GM19043 (cell line): ENCODE measurements at regions not wholly inside any gene's neighbourhood (a gene's known extent, or its start where the extent isn't known, plus 50 kb on each side); places are given as distances from the start of the nearest gene placed in this dataset.
"Not testable (repeated sequence)": the region's sequence is repeated elsewhere in the genome, so short reads cannot be mapped to it uniquely, and the experiment has no call there.

ENCODE experiments used
- ATAC-seq: cut with Tn5 transposase; IDR thresholded peaks from one replicate; pipeline ENCODE4 v1.9.1; 2021; ENCODE audit warnings: low read depth; ENCODE audit not compliant: unreplicated experiment

DNA sequence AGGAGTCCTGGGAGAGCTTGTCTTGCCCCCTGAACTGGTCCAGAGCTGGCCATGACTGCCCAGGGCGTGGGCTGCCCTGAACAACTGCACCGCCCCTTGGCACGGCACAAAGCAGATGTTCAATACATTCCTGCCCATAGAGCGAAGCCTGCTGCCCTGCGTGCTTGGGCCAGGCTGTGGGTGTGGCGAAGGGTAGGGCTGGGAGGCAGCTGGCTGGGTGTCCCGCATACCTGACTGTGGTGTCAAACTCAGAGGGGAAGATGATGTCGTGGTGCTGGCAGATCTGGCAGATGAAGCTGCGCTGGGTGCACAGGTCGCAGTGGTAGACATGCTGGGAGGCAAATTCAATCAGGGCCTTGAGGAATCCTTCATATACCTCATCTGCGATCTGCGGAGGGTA is 124.2 kb upstream of the SMURF2 start:
- ATAC-seq: no peak

DNA sequence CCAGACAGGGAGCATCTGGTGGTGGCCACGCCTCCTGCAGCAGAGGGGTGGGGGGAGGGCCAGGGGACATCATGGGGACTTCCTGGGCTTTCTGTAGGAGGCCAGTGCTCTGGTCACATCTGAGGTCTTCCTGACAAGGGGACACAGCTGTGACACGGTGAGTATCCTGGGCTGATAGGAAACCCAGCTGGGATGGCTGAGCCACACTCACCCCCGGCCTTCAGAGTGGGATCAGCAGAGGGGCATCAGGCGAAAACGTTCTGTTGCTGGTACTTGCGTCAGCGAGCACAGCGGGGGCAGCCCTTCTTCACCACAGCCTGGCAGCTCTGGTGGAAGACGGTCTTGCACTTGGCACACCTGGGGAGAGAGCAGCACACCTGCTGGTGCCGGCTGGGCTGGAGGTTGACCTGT is 122.9 kb upstream of the SMURF2 start:
- ATAC-seq: no peak

DNA sequence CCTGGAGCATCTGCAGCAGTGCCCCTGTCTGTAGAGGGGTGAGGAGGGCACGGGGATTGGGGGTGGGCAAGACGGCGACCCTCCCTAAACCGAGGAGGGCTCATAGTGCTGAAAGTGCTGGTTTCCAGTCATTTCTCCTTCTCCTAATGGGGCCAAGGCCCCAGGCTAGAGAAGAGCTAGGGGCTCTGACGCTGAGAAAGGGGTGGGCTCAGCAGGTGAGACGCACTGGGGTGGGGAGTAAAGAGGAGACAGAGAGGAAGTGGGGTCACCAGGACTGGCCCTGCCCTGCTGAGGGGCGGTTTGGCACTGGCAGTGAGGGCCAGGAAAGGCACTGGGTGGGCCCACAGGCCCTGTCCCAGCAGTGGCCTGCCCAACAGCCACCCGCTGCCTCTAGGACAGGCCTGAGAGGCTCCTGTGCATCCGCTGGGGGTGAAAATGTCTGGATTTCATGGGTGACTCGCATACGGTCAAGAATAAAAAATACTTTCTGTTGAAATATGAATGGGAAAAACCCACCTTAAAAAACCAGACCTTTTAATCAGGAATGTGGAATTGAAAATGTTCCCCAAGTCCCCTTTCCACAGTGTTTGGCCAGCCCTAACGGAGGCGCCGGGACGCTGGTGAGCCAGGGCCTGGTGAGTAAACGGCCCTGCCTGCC is 122.4 kb upstream of the SMURF2 start:
- ATAC-seq: no peak

DNA sequence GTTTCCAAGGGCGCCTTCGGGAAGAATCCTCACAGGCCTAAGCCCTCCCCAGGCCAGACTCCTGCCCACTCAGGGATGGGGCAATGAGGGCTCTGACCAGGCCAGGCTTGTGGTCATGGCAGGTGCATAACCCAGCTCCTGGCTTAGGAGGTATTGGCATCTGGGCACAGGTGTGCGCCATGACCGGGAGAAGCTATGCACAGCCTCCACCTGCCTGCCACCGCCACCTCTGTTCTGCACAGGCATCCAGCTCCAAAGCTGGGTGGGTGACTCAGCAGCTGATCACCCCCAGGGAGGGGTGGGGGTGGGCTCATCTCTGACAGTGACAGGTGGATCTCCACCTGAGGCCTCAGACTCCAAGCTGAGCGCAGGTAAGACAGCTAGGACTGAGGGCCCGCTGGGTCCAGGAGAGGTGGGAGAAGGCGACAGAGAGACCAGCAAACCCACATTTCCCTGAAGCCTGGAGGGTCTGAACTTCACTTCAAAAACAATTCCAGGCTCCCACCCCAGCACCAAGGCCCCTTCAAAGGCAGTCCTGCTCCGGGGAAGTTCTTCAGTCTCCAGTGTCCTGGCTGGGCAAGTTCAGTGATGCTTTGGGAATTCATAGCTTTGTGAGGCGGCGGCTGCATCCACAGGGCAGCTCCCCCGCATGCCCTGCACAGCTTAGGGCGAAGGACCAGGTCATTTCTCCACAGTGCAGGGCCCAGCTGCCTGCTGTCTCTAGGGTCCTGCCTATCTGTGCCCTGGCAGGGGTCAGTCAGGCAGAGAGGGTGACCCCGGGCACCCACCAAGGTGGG is 121.6 kb upstream of the SMURF2 start:
- ATAC-seq: no peak

DNA sequence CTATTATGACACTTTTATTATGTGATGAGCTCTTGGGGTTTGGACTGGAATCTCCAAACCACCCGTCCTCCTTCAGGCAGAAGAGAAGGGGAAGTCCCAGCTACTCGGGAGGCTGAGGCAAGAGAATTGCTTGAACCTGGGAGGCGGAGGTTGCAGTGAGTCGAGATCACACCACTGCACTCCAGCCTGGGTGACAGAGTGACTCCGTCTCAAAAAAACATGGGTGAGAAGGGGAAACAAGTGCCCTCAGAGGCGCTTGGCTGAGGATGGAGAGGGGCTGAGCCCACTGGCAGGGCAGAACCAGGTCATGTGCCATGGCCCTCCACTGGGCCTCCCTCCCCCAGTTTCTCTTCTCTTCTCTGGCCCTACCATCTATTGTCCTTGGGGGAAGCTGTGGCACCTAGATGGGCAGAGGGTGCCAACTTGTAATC is 120.9 kb upstream of the SMURF2 start:
- ATAC-seq: no peak

DNA sequence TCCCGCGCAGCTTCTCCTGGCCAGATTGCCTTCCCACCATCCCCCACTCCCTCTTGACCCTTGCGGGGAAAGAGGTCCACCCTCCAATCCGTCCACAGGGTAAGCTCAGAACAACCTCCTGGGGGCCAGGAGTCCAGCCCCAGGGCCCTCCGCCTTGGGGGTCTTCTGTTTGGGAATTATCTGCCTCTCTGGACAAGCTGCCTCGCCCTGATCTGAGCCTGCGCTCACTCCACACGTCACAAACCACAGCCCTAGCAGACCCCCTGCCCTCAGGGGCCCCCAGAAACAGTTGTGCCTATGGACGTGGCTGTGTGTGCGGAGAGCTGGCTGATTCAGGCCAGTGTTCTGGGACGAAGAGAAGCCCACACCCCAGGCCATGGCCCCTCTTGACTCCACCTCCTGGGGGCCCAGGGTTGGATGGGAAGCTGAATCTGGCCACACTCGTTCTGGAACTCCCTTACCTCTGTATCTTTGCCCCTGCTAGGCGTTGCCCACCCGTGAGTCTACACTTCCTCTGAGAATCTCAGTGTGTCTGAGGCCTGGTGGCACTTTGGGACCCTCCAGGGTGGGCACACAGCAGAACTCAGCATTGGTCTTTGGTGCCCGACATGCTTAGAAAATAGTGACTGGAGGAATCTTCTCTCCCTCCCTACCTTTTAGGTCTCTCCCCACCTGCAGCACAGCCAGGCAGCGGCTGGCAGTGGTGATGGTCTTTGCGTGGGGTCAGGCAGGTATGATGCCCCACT is 119.9 kb upstream of the SMURF2 start:
- no peak for ATAC-seq

DNA sequence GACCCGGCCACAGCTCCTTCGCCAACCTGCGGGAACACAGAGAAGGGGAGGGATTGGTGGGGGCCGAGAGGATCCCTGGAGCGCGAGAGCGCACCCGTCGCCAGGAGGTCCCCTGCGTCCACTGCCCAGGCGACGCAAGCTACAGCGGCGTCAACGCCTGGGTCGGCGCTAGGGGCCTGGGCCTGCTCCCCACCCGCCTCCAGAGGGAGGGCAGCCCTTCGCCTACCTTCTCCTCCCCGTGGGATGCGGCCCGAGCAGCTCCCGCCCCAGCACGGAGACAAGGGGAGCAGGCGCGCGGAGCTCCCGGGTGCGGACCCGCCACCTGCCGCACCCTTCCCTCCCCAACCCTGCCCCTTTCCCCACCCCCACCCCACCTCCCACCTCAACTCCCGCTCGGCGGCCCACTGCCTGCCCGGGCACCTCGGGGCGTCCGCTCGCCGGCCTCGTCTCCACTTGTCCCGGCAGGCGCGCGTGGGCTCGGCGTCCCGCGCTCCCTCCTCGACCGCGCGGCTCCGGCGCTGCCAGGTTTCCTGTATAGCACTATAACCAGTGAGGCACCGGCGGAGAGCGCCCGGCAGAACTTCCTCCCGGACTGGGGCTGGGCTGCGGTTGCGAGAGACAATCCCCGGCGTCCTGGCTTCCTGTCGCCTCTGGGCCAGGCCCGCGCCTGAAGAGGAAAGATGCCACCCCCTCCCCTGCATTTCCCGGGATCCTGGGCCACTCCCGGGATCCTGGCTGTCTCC is 119.1 kb upstream of the SMURF2 start:
- ATAC-seq: no peak

DNA sequence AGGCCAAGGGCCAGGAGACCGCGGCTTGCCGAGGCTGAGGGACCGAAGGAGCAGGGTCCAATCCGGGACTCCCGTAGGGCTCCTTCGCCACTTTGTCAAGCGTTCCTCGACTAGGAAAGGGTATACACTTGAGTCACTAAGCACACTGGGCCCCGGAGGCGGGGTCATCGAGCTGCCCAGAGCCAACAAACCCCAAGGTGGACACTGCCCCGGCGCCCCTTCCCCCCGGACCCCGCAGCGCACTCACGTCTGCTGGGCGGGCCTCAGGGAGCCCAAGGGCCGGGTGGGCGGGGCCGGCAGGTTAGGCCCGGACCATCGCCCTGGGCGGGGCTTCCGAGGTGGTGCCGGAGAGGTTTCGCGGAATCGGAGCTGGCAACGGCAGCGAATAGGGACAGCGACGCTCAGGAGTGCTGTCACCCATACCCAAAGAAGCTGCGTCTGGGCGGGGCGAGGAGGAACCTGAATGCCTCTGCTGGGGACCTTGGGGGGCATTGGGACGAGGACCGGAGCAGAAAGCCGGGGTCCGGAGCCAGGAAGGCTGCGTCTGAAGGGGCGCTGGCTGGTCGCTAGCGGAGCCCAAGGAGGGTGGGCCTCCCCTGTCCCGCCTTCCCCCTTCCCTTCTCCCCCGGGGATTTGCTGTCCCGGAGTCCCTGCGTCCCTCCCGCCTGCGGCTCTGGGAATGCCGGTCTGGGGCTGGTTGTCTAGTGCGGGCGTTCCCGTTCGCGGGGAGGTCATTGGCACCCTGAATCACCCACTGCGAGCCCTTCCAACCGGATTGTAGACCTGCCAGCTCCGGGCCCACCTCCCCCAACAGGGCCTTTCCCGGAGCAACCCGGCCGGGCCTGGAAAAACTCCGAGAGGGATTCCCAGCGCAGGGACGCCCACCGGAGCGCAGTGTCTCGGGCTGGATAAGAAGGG is 118.2 kb upstream of the SMURF2 start:
- no peak for ATAC-seq

DNA sequence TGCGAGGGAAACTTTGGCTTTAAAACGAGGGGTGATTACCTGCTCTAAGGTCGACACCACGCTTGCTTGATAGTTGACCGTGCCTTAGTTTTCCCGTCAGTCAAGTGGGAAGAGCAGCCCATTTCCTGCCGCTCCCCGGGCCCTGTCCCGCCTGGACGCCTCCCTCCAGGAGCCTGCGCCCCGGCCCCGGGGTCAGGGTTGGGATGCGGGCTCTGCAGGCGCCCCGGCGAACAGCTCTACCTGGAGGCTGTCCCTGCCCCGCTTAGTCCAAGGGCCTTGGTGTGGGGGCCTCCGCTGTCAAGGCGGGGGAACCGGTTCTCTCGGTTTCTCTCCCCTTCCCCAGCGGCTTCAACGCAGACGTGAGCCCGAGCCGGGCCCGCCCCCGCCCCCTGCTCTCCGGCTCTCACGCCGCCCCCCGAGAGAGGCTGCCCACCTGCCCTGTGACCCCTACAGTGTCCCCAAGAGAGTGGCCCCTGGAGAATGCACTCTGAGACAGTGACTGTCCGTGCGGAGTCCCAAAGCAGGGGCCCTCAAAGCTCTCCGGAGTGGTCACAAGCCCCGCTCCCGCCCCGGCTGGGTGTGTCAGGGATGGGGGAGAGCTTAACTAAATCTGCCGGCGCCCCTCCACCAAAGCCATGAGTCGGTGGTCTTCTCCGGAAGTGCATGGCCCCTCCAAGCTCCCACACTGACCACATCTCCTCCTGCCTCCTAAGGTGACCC is 117.4 kb upstream of the SMURF2 start:
- ATAC-seq: no peak

DNA sequence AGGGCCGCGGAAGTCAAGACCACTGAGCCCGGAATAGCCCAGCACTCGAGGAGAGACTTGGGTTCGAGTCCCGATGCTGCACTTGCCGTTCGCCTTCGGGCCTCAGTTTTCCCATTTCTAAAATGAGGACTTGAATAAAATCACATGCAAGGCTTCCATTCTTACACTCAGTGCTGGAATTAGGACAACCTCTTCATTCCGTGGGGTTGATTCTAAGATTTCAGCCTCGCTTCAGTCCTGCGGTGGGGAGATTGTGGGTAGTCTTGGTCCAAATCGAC is 116.9 kb upstream of the SMURF2 start:
- ATAC-seq: not testable (repeated sequence)

DNA sequence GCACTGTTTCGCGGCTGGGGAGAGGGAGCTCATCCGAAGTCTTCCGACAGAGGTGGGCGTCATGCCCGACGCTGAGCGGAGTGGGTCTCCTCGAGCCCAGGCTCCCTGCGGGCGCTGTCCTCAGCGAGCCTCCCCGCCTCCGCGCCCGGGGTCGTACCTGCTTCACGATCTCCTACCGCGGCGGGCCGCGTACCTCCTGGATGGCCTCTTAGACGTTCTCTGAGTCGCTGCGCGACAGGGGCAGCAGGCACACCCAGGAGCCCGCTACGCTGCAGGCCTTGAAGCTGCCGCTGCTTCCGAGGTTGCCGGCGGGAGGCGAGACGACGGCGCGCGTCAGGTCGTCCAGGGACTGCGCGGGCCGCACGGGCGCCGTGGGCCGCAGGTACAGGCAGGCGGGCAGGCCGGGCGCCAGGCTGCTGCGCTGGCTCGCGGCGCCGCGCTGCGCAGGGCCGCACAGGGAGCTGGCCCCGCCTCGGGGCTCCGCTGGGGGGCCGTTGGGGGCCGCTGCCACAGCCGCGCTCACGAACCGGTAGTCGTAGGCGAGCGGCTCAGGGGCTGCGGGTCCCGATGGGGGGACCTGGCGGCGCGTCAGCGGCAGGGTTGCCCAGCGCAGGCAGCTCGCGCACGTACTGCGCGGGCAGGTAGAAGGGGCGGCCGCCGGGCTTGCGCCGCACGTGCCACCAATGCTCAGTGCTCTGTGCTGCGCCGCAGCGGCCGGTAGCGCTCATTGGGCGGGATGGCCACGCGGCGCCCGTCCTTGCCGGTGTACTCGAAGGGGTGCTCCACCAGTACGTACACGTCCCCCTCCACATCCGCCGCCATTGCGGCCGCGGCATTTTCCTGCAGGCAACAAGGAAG is 116.4 kb upstream of the SMURF2 start:
- no peak for ATAC-seq

DNA sequence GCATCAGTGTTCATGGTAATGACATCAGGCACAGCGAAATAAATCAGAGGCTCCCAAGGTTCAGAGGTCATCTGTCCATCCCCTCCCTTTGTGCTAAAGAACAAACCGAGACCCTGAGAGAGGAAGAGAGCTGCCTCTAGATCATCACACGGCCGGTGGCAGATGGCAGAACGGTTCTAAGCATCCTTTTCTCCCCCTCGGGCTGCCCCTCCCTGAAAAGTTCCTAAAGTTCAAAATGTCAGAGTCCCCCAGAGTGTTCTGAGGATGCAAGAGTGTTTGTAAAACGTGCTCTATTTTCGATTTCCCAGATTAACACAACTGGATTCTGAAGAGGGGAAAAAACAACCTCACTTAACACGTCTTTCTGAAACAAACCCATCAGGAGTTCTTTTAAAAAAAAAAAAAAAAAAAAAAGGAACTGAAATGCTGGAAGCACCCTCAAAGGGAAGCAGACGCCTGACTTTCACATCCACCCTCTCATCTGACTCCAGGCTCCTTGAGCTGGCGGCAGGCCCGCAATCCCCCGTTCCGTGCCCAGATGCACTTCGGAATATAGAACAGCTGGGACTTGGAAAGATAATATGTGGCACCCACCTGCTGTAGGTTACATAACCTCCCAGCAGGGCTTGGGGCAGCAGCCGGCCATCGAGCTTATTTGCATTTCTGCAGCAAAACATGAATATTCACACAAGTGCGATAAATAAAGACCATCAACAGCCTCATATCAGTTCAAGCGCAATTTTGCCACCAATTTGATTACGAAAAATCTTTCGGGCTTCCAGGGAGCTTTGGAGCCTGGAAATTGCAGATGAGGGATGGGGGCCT is 115.5 kb upstream of the SMURF2 start:
- no peak for ATAC-seq

DNA sequence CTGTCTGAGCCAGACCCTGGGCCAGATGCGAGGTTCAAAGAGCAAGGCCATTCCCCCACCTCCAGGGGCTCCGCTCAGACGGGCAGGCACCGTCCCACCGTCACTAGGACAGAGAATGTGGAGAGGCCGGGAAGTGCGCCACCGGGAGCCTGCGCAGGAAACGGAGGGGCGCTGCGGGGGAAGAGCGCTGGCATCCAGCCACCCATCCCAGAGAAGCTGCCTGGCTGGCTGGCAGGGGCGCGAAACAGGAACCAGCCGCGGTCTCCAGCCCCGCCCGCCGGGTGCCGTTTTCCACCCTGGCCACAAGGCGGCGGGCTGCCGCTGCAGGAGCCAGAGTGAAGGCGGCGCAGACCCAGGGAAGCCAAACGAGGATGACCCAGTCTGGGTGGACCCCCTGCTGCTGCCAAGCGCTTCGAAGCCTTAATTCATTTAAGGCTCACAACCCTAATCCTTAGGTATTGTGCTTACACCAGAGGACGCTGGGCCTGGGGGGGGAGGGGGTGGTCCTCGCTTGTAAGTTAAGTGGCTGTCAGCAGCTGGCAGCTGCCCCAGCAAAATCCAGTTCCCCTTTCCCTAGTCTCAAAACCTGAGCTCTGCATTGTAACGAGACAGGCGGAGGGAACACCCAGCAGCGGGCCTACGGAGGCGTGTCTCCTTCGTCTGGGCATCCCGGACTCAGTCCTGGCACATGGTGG is 114.8 kb upstream of the SMURF2 start:
- ATAC-seq: peak; percentile 49

DNA sequence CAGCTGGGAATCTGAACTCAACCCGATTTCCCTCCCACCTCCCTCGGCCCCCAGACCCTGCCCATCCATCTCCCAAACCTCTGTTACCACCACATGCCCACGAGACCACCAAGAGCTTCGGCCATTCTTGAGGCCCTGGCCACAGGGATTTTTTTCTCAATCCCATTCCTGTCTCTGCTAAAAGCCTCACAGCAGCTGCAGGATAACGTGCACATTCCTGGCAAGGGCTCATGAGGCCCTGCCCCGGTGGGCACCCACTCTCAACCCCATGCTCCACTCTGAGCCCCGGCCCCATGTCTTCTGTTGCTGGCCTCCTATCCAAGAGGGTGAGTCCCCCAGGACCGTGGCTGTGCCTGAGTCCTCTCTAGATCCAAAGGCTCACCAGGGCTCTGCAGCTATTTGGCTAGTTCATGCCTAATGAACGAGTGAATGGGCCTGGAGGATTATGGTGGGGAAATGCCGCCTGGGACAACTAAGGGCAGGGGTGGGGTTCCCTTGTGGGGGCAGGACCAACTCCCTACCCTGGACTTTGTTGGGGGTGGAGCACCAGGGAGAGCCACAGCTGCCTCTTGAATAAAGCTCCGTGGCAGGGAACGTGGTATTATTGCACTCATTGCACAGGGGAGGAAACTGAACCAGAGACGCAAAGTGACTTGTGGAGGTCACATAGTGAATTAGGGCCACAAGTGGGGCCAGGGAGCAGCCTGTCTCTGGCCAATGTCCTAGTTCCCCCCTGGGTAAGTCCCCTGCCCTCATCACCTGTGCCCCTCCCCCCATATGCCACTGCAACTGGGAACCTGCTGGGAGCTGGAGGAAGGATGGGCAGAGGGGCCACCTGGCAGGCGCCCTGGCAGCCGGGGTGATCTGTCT is 113.8 kb upstream of the SMURF2 start:
- ATAC-seq: no peak

DNA sequence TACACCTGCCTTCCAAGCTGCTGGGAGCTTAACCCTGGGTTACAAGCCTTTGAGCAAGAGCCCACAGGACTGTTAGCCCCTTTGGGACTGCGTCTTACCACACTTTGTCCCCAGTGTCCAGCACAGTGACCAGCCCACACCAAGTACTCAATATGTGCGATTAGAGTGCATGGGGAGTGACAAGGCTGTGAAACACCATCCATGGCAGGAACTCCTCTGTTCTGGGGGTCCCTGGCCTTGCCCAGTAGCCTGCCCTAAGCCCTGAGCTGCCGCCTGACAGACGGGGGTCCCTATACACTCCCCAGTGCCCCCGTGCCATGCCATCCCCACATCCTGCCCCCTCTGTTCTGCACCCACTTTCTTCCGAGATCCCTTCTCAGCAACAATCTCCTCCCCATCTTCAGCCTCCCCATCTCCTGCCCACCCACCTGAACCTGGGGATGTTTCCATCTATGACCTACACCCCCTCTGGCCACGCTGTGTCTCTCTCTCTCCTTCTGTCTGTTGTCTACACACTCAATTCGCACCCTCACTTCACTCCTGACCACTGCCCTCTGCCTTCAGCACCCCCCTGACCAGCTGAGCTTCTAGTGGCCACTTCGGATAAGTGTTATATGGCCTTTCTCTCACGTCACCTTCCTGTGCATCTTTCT is 112.9 kb upstream of the SMURF2 start:
- ATAC-seq: no peak
